K562 (cell line): ENCODE measurements at regions not wholly inside any gene's neighbourhood (a gene's known extent, or its start where the extent isn't known, plus 50 kb on each side); places are given as distances from the start of the nearest gene placed in this dataset.

Experiments
- ATAC-seq: fragments of 200-7000 bp; cut with Tn5 transposase; 3 replicates; pipeline ENCODE4 v1.9.1; 2020; ENCODE audit warnings: moderate library complexity
- BruUV-seq: library from RNA; stranded (reverse); fragments of 400-500 nt; replicated peaks from 2 replicates; lab custom pipeline; 2021; lab: Mats Ljungman, UMichigan
- CTCF ChIA-PET: fragments of 300-600 bp; formaldehyde crosslinking; extraction: SDS; loops from one replicate; lab custom pipeline; 2021; ENCODE audit warnings: low intra/inter-chr PET ratio; lab: Yijun Ruan, JAX
- POLR2A ChIA-PET: fragments of 300-600, 350-650 bp; sonication (Branson Sonifier 250); formaldehyde crosslinking; extraction: SDS; loops from one replicate; lab custom pipeline; 2021; ENCODE audit warnings: antibody characterized with exemption, inconsistent platforms; lab: Yijun Ruan, JAX
- DNase-seq, 4 experiments: peaks; one replicate each; pipeline versions ENCODE4 v3.0.0 to v3.0.0-alpha.2; 2011 to 2018; ENCODE audit warnings: low spot score in 3 of 4, mixed read lengths in 3 of 4; ENCODE audit errors: extremely low read depth in 1 of 4
- FAIRE-seq: peaks from 2 replicates; lab custom pipeline; 2011; peaks lifted over from hg19 to GRCh38; lab: Jason Lieb, UNC
- H2AFZ ChIP-seq: 2 replicates; pipeline ENCODE4 v1.6.0; 2011; ENCODE audit warnings: low read depth, low read length, control low read depth, inconsistent platforms
- H3K27ac ChIP-seq: fragments of 200-600 bp; 3 replicates; pipeline ENCODE4 v1.8.0; 2011; ENCODE audit warnings: low read depth, mild to moderate bottlenecking, control low read depth, inconsistent platforms, low read length, moderate library complexity, mixed read lengths; ENCODE audit errors: extremely low read depth
- H3K27me3 ChIP-seq, 2 experiments: fragments of 300-600 bp in 1 of 2; 2 replicates in 1 of 2; 3 replicates in 1 of 2; pipeline versions ENCODE4 v1.6.0 to v1.8.0; 2011; ENCODE audit warnings: inconsistent platforms in 2 of 2, low read length in 2 of 2, mild to moderate bottlenecking in 1 of 2, mixed read lengths in 1 of 2, moderate library complexity in 1 of 2; ENCODE audit not compliant: control insufficient read depth in 2 of 2, insufficient read depth in 2 of 2
- H3K36me3 ChIP-seq: fragments of 300-600 bp; 3 replicates; pipeline ENCODE4 v1.8.0; 2011; ENCODE audit warnings: mild to moderate bottlenecking, low read length, inconsistent platforms; ENCODE audit not compliant: control insufficient read depth, insufficient read depth
- H3K4me1 ChIP-seq, 2 experiments: fragments of 200-600 bp in 1 of 2; replicated peaks in 1 of 2; 2 replicates in 1 of 2; 3 replicates in 1 of 2; pipeline versions ENCODE4 v1.5.1 to v1.8.0; 2011; ENCODE audit warnings: inconsistent platforms in 2 of 2, low read length in 2 of 2, mild to moderate bottlenecking in 1 of 2, mixed read lengths in 1 of 2, moderate library complexity in 1 of 2; ENCODE audit not compliant: control insufficient read depth in 2 of 2, insufficient read depth in 2 of 2
- H3K4me2 ChIP-seq: 2 replicates; pipeline ENCODE4 v1.6.1; 2011; ENCODE audit warnings: low read length, control low read depth, inconsistent platforms, mixed read lengths; ENCODE audit not compliant: insufficient read depth
- H3K4me3 ChIP-seq: fragments of 200-600 bp; sonication (generic), shearing (Covaris generic); 2 replicates; pipeline ENCODE4 v1.5.1; 2016; ENCODE audit warnings: control low read depth, inconsistent platforms
- H3K79me2 ChIP-seq: fragments of 200-600 bp; 3 replicates; pipeline ENCODE4 v1.8.0; 2011; ENCODE audit warnings: low read length, inconsistent platforms; ENCODE audit not compliant: control insufficient read depth, insufficient read depth
- H3K9ac ChIP-seq, 2 experiments: 2 replicates each; pipeline versions ENCODE4 v1.6.0 to v1.6.1; 2011; ENCODE audit warnings: low read depth in 2 of 2, low read length in 2 of 2, control low read depth in 1 of 2, inconsistent platforms in 1 of 2, mild to moderate bottlenecking in 1 of 2, mixed read lengths in 1 of 2; ENCODE audit not compliant: insufficient read depth in 1 of 2
- H3K9me1 ChIP-seq: one replicate; pipeline ENCODE4 v1.6.0; 2011; ENCODE audit warnings: inconsistent platforms, mild to moderate bottlenecking, low read length, moderate library complexity; ENCODE audit not compliant: control insufficient read depth, insufficient read depth
- H3K9me3 ChIP-seq: replicated peaks from 2 replicates; pipeline ENCODE4 v1.5.1; 2011; ENCODE audit warnings: low read depth, low read length, inconsistent platforms; ENCODE audit not compliant: control insufficient read depth, insufficient read depth
- H4K20me1 ChIP-seq: replicated peaks from 2 replicates; pipeline ENCODE4 v1.6.1; 2011; ENCODE audit warnings: low read length, inconsistent platforms, mixed read lengths; ENCODE audit not compliant: control insufficient read depth, insufficient read depth
- CBFA2T2 ChIP-seq: fragments of 450-650 bp; conservative IDR thresholded peaks from 2 replicates; pipeline ENCODE4 v1.6.1; 2017; ENCODE audit warnings: mild to moderate bottlenecking
- CBX3 ChIP-seq, 2 experiments: IDR thresholded peaks; 1 replicate in 1 of 2; 2 replicates in 1 of 2; pipeline ENCODE4 v1.6.1; 2012; ENCODE audit warnings: inconsistent platforms in 2 of 2, low read length in 2 of 2, borderline replicate concordance in 1 of 2, control low read depth in 1 of 2
- GTF2E2 ChIP-seq: fragments of 200-800 bp; sonication (Bioruptor generic); IDR thresholded peaks from 2 replicates; pipeline ENCODE4 v1.6.1; 2016; ENCODE audit warnings: missing genetic modification characterization, missing compliant biosample characterization
- HEY1 ChIP-seq: fragments of 250-450 bp; sonication (Bioruptor Pico); IDR thresholded peaks from 2 replicates; pipeline ENCODE4 v1.5.0; 2020; ENCODE audit warnings: mild to moderate bottlenecking, moderate library complexity, borderline replicate concordance
- MTF1 ChIP-seq: fragments of 250-450 bp; sonication (Bioruptor Pico); IDR thresholded peaks from 2 replicates; pipeline ENCODE4 v1.9.0; 2021; ENCODE audit warnings: moderate library complexity, mild to moderate bottlenecking, inconsistent platforms, borderline replicate concordance
- MYC ChIP-seq, 2 experiments: fragments of 250-450 bp in 1 of 2; sonication (Bioruptor Pico) in 1 of 2; IDR thresholded peaks; 2 replicates each; pipeline versions ENCODE4 v1.5.1 to v1.6.1; 2012 to 2021; ENCODE audit warnings: low read depth in 2 of 2, borderline replicate concordance in 1 of 2, improper control_type of control experiment in 1 of 2, low read length in 1 of 2, mild to moderate bottlenecking in 1 of 2, moderate library complexity in 1 of 2
- PHB ChIP-seq: fragments of 250-450 bp; sonication (Bioruptor Pico); IDR thresholded peaks from 2 replicates; pipeline ENCODE4 v1.5.0; 2021
- SRSF7 ChIP-seq: fragments of 200-400 bp; formaldehyde crosslinking; optimal IDR thresholded peaks from 2 replicates; pipeline ENCODE3; 2017; ENCODE audit warnings: mild to moderate bottlenecking, low read depth, low read length
- TAF1 ChIP-seq: IDR thresholded peaks from 2 replicates; pipeline ENCODE4 v1.6.1; 2011; ENCODE audit warnings: mild to moderate bottlenecking, low read length, moderate library complexity; ENCODE audit not compliant: insufficient read depth, control insufficient read depth, severe bottlenecking; ENCODE audit errors: extremely low read depth
- TAL1 ChIP-seq: fragments of 450-650 bp; IDR thresholded peaks from 2 replicates; pipeline ENCODE4 v1.6.1; 2016; ENCODE audit warnings: mild to moderate bottlenecking
- TBL1XR1 ChIP-seq, 2 experiments: IDR thresholded peaks; 2 replicates each; pipeline ENCODE4 v1.6.1; 2012; ENCODE audit warnings: improper control_type of control experiment in 2 of 2, low read length in 2 of 2, mild to moderate bottlenecking in 1 of 2
- TBP ChIP-seq: optimal IDR thresholded peaks from 2 replicates; pipeline ENCODE3; 2011; ENCODE audit warnings: low read depth, low read length, improper control_type of control experiment
- TCF7L2 ChIP-seq: fragments of 150-350 bp; IDR thresholded peaks from 2 replicates; pipeline ENCODE4 v1.6.1; 2016; ENCODE audit warnings: low read depth, mild to moderate bottlenecking, low read length, moderate library complexity
- ZC3H8 ChIP-seq: fragments of 450-650 bp; IDR thresholded peaks from 2 replicates; pipeline ENCODE4 v1.6.1; 2017
- ZNF24 ChIP-seq: fragments of 450-650 bp; IDR thresholded peaks from 2 replicates; pipeline ENCODE4 v1.6.1; 2016
- ZNF77 ChIP-seq: fragments of 250-450 bp; sonication (Bioruptor Pico); IDR thresholded peaks from 2 replicates; pipeline ENCODE4 v1.5.0; 2020
- WGBS: fragments of 100-300 bp; shearing (Covaris generic); methylation state at CpG from one replicate; pipeline ENCODE4 v1.1.6; 2016; ENCODE audit warnings: low coverage, mixed read lengths; ENCODE audit not compliant: insufficient coverage; ENCODE audit errors: missing lambda C conversion rate; 5-methylcytosine and 5-hydroxymethylcytosine counted together
- in situ Hi-C: fragments of 300-500 bp; cut with MboI; formaldehyde crosslinking; loops from 4 replicates; pipeline ENCODE4 v1.15.0; 2018; ENCODE audit warnings: inconsistent platforms, mixed read lengths
- intact Hi-C: fragments of 100-400 bp; cut with micrococcal nuclease; formaldehyde crosslinking; loops from 2 replicates; pipeline ENCODE4 v1.14.2; 2022
- TF ChIP-seq, protein P1 (sequence below): sonication (generic); formaldehyde crosslinking; IDR thresholded peaks from 2 replicates; pipeline ENCODE4 v1.8.0; 2022; ENCODE audit warnings: mild to moderate bottlenecking, low read depth, missing genetic modification reagents

- no peak for TF ChIP-seq TAL1
- no peak for TF ChIP-seq SRSF7
- TF ChIP-seq, protein P1, sequence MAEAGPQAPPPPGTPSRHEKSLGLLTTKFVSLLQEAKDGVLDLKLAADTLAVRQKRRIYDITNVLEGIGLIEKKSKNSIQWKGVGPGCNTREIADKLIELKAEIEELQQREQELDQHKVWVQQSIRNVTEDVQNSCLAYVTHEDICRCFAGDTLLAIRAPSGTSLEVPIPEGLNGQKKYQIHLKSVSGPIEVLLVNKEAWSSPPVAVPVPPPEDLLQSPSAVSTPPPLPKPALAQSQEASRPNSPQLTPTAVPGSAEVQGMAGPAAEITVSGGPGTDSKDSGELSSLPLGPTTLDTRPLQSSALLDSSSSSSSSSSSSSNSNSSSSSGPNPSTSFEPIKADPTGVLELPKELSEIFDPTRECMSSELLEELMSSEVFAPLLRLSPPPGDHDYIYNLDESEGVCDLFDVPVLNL = no peak
- TF ChIP-seq MTF1 (CRISPR knock-in tag) = no peak
- TF ChIP-seq MYC (IDR thresholded peaks at IDR 0.05; ENCODE audit: low read depth, low read length) = no peak
- TF ChIP-seq MYC (CRISPR knock-in tag; IDR thresholded peaks at IDR 0.05; ENCODE audit: borderline replicate concordance, low read depth) = no peak
- no peak for TF ChIP-seq GTF2E2
- no peak for TF ChIP-seq TBP
- no peak for TF ChIP-seq ZNF24
- TF ChIP-seq CBFA2T2 = no peak
- TF ChIP-seq TCF7L2 = no peak
Measured at GRCh38 chr10:78545756-78546155, 512.1 kb downstream of the RPS24 start (continued).

DNA sequence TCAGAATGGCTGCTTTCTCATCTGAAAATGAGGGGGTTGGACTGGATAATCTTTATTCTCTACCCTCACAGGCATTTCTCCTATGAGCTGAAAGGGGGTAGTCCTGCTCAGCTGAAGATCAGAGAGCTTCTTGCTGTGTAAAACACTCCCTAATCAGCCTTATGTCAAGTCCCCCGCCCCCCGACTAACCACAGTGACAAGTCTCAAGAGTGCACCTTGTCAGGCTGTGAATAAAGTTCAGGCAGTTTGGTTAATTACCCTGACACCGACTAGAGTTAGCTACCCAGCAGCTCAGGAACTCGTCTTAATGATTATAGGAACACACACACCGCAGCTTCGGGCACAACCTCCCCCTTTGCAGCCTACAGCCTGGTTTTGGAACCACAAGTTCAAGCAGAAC, 513.7 kb downstream of the RPS24 start:
- DNase-seq = no peak
- H4K20me1 ChIP-seq = peaks cover 4% of the 10 kb centered on the region; the same call in 1 of the 2 replicates
- H3K4me1 ChIP-seq = no peaks in the 10 kb centered on the region
- H3K79me2 ChIP-seq = no peaks in the 10 kb centered on the region
- no peaks in the 10 kb centered on the region for H3K9me1 ChIP-seq
- no peak for FAIRE-seq
- TF ChIP-seq TBL1XR1 (IDR thresholded peaks at IDR 0.05; ENCODE audit: low read length in 2 of 2) = no peak
- TF ChIP-seq ZNF77 (CRISPR knock-in tag) = no peak
- no peak for TF ChIP-seq TAF1
- no peak for TF ChIP-seq CBX3 (IDR thresholded peaks at IDR 0.05; ENCODE audit: borderline replicate concordance in 1 of 2, low read length in 2 of 2)
- no peak for TF ChIP-seq HEY1 (CRISPR knock-in tag)
- TF ChIP-seq ZC3H8 = no peak
- TF ChIP-seq PHB (CRISPR knock-in tag) = no peak
- ChIA-PET POLR2A (interaction anchor here (0.6 to 1.2 kb wide), 3 partner anchors 12 to 17 kb away, joined by 3 read pairs; no protein-coding TSS in a partner anchor), CTCF (no interaction called here)
- no peak for ATAC-seq
- in situ Hi-C loops = no loop called here
- no peak overlapping the region for H2AFZ ChIP-seq
- no TSS peak for BruUV-seq
- H3K4me3 ChIP-seq = no peak overlapping the region
- intact Hi-C loops = no loop called here
- H3K9ac ChIP-seq = no peak overlapping the region
- H3K36me3 ChIP-seq = no peaks in the 10 kb centered on the region
- H3K27ac ChIP-seq = no peak overlapping the region
- H3K9me3 ChIP-seq = no peaks in the 10 kb centered on the region
- 0% methylated on average over 6 of the region's 6 CpGs for WGBS
- peaks cover 2 to 35% of the 10 kb centered on the region in 2 experiments; a peak in 3 of 5 replicates for H3K27me3 ChIP-seq
- no peak overlapping the region for H3K4me2 ChIP-seq
